ENCODE measurements at regions not wholly inside any gene's neighbourhood (a gene's known extent, or its start where the extent isn't known, plus 50 kb on each side); places are given as distances from the start of the nearest gene placed in this dataset.

DNA sequence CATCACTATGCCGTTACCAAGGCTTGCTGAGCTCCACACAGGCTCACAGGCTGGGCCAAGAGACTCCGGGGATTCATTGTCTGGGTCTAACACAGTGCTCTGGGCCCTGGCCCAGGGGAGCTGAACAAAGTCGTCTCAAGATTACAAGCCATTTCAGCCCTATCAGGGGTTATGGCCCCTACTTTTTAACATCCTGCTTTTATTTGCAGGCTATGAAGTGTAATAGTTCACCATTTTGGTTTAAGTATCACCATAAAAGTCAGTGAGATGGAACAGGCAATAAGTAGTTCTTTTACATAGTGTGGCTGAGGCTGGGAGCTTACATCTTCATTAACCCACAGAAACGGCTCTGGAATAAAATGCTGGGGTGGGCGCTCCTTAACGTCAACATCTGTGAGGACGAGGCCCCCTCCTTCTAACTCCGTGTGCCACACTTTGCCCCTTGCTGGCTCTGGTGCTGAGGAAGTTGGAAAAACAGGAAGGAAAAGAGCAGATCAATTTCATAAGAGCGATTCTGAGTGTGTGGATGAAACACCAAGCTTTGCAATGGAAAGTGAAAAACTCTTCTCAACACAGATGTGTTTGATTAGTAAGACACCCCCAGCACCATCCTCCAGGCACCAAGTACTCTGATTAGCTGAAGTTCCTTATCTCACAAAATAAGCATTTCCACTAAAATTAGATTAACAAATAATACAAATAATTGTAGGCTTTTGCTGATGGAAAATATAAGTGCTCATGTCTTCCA, 447.3 kb downstream of the MAFB start:
- DNase-seq (ENCODE audit: low read depth), result no peak
- no peak overlapping the region for H3K4me3 ChIP-seq (ENCODE audit: low read depth, low read length)
- no peak for TF ChIP-seq CTCF (IDR thresholded peaks at IDR 0.05; ENCODE audit: low read depth, low read length, missing control alignments)
- in situ Hi-C loops (cut with HindIII; ENCODE audit: low sequenced_read_pairs), result no loop called here

- DNase-seq (ENCODE audit: low read depth), result no peak
- no peak overlapping the region for H3K4me3 ChIP-seq (ENCODE audit: low read depth, low read length)
- in situ Hi-C loops (cut with HindIII; ENCODE audit: low sequenced_read_pairs), result no loop called here
- no peak for TF ChIP-seq CTCF (IDR thresholded peaks at IDR 0.05; ENCODE audit: low read depth, low read length, missing control alignments)
Measured at GRCh38 chr20:40238511-40238910, 450.5 kb downstream of the MAFB start.

DNA sequence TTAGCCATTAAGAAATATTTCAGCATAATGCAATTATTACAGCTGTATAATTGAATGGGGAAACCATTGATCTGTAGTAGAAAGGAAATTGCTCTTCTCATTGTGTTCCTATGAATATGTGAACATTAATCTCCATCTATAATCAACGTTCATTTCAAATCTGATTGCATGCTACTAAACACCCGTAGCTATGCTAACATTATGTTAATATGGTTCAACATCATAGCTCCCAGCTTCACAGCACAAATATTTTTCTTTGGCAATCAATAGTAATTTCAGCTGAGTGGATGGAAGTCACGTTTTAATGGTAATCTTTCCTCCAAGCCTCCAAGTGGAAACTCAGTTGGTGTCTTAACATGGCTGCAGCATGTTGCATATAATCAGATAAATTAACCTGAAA, 454.4 kb downstream of the MAFB start:
- in situ Hi-C loops (cut with HindIII; ENCODE audit: low sequenced_read_pairs), result no loop called here

GRCh38 chr20:40233406-40233805, 455.6 kb downstream of the MAFB start:
- in situ Hi-C loops (cut with HindIII; ENCODE audit: low sequenced_read_pairs), result no loop called here
- DNase-seq (ENCODE audit: low read depth), result no peak
- H3K4me3 ChIP-seq (ENCODE audit: low read depth, low read length), result no peak overlapping the region
- no peak for TF ChIP-seq CTCF (IDR thresholded peaks at IDR 0.05; ENCODE audit: low read depth, low read length, missing control alignments)

More for the DNA sequence above, 454.4 kb downstream of the MAFB start:
- no peak for TF ChIP-seq CTCF (IDR thresholded peaks at IDR 0.05; ENCODE audit: low read depth, low read length, missing control alignments)
- no peak for DNase-seq (ENCODE audit: low read depth)
- H3K4me3 ChIP-seq (ENCODE audit: low read depth, low read length), result no peak overlapping the region

DNA sequence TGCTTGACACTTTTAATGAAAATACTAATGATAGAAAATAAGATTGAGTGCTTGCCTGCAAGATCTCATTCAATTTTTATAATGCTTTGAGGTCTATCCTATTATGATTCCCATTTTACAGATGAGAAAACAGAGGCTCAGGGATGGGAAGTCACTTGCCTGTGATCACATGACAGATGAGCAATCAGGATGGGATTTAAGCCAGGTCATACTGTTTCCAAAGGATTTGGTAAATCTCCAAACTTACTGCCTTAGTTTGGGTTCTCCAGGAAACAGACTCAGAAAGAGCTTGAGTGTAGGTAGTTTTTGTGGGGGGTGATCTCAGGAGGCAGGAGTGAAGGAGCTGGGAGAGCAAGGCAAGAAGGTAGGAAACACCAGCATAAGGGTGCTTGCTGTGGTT, 456.3 kb downstream of the MAFB start:
- in situ Hi-C loops (cut with HindIII; ENCODE audit: low sequenced_read_pairs), result no loop called here
- H3K4me3 ChIP-seq (ENCODE audit: low read depth, low read length), result no peak overlapping the region
- no peak for DNase-seq (ENCODE audit: low read depth)
- TF ChIP-seq CTCF (IDR thresholded peaks at IDR 0.05; ENCODE audit: low read depth, low read length, missing control alignments), result no peak

DNA sequence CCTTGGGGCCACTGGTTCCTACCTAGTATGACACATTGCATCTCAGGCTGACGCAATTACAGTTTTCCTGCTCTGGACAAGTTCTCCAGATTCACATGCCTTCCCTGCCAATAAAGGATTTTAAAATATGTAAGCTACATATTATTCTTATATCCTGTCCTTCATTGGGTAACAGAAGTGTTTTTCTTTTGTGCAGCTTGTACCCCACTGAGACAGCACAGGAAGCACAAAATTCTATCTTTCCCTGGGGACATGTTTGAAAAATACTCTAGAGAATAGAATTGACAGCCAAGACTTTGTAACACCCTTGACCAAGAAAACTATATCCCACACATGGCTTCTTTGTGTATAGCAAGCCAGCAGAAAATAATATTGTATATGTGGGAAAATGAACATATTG, 456.8 kb downstream of the MAFB start:
- no peak for DNase-seq (ENCODE audit: low read depth)
- in situ Hi-C loops (cut with HindIII; ENCODE audit: low sequenced_read_pairs), result no loop called here
- no peak overlapping the region for H3K4me3 ChIP-seq (ENCODE audit: low read depth, low read length)
- no peak for TF ChIP-seq CTCF (IDR thresholded peaks at IDR 0.05; ENCODE audit: low read depth, low read length, missing control alignments)
